NCI-H524 (cell line): ENCODE measurements at regions not wholly inside any gene's neighbourhood (a gene's known extent, or its start where the extent isn't known, plus 50 kb on each side); places are given as distances from the start of the nearest gene placed in this dataset.
"Not testable (repeated sequence)": the region's sequence is repeated elsewhere in the genome, so short reads cannot be mapped to it uniquely, and the experiment has no call there.

Experiments
- DNase-seq, 2 experiments: peaks; one replicate each; lab custom pipeline; 2025; lab: John Stamatoyannopoulos, UW

DNA sequence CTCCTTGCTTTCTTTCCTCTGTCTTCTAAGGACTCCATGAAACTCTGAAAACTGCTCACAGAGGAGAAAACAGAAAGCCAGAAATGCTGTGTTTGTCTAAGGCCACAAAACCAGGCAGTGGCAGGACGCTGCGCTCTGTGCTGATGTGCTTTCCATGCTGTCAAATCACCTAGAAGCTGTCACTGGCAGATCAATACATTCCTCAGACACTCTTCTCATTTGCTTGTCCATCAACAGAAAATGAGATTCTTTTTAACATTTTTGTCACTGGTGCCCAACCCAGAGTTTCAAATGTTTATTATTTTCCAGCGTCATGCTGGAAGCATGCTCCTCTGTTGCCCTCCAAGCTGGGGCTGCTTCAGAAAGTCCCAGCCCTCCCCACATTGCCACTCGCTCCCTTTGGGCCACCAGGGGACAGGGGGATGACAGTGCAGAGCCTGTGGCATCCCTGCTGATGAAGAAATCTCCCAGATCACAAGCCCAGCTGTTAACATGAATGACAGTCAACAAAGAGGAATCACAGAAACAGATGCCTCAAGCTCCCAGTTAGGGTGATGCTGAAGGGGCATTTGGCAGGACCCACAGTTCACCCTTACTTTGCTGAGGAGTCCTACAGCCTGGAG lies 117.5 kb upstream of the MEIS1 start:
- no peak for DNase-seq

DNA sequence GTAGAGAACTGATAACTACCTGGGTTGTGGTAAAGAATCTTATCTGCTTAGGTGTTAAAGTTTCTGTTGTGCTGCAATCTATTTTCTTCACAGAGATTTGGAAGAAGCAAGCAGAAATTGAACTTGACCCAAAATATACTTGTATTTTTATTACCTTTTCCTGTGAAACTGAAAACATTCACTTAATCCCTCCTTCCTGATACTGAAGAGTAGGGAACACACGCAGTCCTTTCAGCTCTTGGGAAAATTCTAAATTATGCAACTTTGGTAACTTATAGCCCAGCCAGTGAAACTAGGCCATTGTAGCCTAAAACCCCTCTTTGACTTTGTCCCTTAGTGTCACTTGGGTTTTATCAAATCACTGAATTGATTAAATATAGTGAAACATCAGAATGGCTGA lies 128.4 kb upstream of the MEIS1 start:
- DNase-seq = no peak

DNA sequence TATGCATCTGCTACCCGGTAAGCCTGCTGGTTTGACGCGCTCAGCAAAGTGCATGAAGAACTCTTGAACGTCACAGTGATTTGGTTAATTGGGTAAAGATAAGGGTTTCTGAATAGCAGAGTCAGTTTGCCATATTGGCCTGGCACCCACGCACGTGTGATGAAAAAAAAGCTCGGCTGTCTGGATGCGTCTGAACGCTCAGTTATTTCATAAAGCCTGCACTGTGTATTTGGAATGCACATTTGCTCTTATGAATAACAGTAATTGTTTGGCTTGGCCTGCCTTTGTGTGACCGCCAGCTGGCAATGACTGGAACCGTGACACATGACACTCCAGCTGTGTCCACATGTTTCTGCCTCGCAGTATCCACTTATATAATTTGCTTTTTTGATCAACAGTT lies 129.2 kb upstream of the MEIS1 start:
- peak; percentile 17 to 62 for DNase-seq

DNA sequence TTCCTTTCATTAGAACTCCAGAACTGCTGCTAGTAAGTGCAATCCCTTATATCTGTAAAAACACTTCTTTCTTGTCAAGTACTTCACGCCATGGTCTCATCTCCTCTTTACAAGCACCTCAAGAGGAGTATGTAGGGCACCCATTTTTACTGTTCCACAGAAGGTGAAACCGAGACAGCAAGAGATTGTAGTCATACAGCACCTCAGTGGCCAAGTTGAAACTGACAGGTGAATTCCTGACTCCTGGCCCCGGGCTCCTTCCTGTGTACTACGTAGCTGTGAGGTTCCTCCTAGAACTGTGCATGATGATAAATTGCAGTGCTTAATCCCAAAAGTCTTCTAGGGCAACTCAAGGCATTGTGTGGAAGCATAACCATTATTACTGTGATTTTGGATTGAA lies 131.5 kb upstream of the MEIS1 start:
- no peak for DNase-seq

DNA sequence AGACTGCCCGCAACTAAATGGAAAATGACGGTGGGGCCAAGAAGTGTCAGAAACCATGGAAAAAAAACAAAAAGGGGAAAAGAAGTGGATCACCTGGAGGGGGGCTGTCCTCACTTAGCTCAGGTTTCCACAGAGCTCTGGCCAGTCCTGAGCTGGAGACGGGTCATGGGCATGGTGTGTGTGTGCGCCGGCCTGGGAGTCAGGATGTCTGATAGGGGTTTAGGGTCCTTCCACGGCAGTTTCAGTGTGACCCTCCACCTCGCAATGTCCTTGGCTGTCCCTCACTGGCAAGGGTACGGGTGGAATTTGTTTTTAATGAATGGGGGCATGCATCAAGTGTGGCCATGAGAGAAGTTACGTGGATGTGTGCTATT lies 133.2 kb upstream of the MEIS1 start:
- DNase-seq = no peak

DNA sequence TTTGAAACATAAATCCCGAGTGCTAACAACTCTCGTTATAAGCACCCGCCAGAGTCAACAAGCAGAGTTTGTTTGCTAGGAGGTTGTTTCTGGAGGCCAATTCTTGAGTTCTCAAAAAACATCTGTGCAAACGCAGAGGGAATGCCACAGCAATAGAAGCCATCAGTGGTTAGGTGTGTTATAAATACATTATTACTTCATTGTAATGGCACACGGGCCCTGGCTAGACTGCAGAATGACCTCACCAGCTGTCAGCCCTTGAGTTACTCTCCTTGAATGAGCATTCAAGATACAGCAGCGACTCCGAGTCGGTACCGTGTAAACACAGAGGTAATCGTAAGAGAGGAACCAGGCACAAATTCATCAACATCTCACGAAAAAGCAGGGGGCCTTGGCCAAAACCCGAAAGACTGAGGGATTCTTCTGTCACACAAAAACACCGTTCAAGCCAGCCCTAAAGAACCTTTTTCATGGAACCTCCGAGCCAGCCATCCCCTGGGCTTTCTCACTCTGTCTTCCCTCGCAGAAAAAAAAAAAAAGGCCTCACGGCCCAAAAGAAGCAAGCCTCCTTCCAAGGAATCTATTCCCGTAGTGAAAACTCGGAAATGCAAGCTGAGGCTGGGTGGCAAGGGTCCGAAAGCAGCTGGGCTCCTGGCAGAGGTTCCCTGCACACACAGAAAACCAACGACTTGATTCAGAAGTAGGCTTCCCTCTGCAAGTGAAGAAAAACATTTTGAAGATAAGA lies 133.7 kb upstream of the MEIS1 start:
- DNase-seq = peak in 1 of 2 experiments; percentile 51

DNA sequence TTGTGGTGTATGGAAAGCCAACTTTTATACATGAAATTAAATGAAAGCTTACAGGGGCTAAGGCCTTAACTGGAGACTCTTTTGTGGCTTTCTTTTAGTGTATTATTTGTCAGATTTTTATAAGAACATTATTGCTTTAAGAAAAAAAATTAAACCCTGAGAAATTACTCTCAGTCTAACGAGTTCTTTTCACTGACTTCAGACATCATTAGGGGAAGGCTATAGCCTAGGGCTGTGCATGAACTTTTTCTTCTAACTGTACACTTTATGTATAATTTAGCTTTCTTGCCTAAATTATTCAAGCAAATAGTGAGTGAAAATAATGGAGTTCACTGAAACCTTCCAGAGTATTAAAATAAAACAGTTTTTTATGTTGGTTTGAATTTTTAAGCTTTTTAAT lies 151.1 kb upstream of the MEIS1 start:
- DNase-seq = no peak

DNA sequence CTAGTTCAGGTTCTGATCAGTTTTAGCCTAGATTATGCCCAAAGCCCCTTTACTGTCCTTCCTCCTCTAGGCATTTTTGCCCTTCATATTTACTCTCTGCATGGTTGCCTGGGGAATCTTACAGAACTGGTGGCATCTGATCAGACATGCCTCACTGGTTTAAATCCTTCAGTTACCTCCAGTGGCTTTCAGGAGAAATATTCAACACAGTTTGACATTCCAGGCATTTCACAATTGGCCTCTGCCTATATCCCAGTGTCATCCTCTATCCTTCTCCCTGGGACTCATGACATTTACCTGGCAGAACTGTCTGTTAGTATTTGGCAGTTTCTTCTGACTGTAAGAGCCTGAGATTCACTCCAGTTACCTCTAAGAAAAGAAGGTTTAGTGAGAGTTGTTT lies 152.9 kb upstream of the MEIS1 start:
- DNase-seq = no peak

DNA sequence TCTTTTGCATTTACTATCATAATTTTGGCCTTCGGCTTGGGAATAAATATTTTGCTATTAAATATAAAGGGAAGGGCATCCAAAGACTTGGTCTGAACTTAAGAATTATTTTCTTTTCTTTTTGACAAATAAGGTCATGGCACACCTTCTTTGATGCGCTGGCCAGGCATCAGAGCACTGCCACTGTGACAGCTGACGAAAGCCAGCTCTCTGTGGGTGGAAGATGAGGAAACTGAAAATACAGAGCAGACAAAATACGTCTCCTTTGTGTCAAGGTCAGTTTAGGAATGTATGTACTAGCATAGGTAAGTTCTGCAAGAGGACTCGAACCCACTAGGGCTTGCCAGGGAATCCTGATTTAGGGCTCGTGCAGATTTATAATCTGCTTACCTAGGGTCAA lies 155.9 kb upstream of the MEIS1 start:
- DNase-seq = no peak

DNA sequence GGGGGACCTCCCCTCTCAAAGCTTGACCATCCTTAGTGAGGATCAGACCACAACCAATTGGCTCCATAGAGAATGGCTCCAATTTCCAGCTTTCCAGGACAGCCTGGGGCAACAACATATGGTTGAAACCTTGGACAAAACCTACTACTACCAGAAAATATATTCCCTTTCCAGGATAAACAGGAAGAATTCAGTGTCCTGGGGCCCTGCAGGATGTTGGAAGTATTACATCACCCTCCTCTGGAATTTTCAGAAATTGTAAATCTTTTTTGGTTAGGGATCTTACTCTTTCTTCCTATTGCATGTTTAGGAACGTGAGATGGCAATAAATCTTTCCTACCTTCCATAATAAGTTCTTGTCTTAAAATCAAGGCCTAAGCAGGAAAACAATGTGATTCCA lies 158.9 kb upstream of the MEIS1 start:
- DNase-seq = no peak

DNA sequence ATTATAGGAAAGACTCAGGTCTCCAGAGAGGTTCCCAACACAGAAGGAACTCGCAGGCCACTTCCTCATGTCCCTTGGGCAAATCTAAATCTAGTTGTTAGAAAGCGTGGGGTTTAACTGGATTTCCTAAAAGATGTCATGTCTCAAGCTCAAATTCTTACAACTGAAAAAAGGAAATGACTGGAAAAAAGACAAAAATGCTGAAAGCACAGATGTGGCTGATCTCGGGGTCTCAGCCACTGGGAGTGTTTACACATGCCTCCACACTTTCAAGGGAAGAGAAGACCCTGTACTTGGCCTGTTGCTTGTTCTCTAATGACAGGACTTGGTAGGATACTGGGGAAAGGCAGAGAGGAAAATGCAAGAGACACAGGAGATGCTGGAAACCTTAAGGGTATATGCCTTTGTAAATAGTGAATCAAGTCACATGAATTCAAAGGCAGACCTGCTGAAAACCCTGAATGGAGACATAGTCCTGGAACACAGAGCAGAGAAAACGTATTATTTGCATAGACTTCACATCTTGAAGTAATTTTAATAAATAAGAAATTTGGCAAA lies 160.9 kb upstream of the MEIS1 start:
- DNase-seq = no peak

DNA sequence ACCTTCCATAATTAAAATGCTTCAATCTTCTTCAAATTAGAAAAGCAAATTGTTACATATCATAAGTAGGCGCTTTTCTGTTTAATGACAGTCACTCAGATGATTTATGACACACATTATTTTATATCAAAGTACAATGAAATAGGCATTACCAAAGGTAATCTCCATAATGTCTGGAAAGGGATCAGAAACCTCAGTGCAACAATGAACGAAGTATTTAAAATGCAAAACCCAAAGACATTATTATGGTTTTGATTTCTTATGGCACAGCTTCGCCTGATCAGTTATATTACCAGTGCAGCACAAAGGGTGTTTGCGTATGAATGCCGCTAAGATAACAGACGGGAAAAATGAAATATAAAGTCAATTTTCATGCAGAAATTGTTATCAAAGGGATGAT lies 162.2 kb upstream of the MEIS1 start:
- DNase-seq = no peak

DNA sequence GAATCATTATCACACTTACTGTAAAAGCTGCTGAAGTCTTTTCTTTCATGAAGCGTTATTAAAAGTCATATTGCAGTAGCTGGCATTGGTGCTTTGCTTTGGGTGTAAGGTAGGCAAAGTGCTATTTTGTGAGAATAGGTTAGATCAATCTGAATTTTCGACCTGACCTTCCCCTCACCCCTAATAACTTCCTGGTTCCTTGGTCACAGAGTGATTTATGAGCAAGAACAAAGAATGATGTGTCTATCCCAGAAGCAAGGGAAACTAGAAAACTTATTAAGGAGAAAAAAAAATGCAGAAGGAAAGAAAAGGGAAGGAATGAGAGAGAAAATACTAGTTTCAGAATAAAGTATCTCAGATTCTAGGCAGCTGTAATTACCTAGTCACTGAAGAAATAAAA lies 163.1 kb upstream of the MEIS1 start:
- no peak for DNase-seq

DNA sequence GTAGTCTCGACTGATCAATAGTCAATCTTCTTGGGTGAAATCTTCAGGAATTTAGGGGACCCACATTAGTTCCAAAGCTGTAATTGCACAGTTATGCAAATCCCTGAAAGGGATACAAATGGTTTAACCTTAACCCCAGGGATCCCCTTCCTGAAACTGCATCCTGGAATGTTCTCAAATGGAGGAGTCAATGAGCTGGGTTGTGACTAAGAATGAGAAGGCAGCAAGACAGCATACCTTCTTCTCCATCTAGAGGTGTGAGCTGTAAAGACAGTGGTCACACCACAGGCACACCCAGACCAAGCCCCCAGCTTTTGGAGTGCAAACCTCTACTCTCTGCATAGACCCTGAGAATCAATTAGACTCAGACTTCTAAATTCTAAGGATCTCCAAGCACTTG lies 164.7 kb upstream of the MEIS1 start:
- DNase-seq = no peak

DNA sequence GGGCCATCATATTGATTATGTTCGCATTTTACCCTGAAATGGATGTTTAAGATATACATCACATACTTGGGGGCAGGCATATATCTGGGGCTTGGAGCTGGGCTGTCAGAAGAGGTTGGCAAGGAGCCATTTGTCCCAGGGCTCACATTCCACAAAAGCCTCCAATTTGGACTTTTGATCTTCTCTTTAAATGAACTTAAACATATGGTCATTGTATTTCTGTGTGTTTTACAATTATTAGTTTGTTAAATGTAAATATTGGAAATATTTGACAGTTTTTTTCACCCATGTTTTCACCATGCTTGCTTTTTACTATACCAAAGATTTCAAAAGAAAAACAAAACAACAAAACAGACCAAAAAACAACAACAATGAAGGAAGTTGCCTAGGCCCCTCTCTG lies 165.8 kb upstream of the MEIS1 start:
- DNase-seq = no peak

DNA sequence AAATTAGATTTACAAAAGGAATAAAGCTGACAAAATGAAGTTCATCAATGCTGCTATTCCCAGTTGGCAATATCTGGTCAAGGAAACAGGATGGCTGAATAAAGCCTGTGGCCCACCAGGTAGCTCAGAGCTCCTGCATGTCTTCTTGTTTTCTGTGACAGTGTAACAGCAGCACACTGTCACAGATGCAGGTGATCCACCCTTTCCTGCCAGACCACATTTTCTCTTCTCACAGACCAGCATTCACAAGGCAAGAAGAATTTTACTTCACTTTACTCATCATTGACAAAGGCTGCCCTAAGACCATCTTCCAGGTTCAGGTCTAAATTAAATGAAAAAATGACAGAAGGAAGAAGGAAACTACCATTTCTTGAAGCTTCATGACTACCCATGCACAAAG lies 166.2 kb upstream of the MEIS1 start:
- DNase-seq = no peak

DNA sequence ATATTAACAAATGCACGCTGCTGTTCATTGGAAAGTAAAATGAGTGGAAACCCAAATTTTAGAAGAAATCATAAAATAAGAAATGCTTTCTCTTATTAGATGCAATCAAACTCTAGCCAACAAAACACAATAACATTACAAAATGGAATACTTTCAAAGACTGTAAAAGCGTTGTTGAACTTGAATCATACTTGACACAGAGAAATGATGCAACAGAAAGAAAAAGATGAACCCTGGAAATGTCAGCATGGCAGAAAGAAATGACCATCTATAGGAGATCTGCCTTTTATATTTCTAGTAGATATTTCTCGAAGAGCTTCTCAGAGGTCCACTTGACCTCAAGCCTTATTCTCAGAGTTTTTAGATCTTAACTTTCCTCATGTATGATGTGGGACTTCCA lies 170.6 kb upstream of the MEIS1 start:
- DNase-seq = no peak

DNA sequence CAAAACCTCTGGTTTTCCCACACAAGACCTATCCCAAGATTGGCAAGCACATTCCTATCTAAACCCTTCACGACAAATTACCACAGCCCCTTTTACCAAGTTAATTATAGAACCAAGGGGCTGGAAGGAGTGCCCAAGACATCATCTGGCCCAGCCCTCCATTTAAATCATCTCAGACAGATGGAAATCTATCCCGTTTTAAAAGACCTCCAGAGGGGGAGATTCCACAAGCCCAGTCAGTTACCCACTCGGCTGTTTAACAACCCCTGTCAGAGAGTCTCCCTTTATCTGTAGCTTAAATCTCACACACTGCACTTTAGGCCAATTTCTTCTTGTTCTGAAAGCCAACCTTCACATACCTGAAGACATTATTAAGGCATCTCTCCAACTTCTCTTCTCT lies 179.1 kb upstream of the MEIS1 start:
- DNase-seq = no peak

DNA sequence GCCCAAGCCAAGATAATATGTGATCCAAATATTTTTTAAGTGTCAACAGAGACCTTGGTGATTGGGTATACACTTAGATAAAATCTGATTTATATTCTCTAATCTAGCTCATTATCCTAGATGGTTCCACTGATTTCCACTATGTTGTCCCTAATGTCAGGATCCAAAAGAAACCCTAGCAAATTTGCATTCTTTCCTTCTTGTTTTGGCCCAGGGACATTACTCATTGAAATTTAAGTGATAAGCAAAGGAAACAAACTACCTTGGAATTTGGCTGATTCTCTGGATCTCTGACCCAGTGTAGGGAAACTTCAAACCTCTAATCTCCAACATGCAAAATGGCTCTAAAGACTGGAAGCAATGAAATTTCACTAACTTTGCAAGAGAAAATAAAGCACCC lies 179.8 kb upstream of the MEIS1 start:
- DNase-seq = no peak

DNA sequence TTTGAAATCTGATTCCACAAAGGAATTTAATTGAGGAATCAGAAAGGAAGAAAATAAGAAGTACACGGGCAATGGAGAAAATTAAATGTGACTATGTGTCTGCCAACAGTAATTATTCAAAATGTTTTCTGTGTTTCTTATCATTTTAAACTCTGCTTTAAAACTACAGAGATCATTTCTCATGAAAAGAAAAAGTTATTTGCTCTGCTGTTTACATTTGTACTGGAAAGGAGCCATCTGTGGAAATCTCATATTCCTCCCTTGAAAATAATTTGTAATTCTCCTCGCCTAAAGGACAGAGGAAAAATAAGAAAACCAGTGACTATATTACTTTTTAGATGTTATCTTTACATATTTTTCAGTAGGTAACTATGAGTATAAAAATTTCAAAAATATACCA lies 181.9 kb upstream of the MEIS1 start:
- no peak for DNase-seq

DNA sequence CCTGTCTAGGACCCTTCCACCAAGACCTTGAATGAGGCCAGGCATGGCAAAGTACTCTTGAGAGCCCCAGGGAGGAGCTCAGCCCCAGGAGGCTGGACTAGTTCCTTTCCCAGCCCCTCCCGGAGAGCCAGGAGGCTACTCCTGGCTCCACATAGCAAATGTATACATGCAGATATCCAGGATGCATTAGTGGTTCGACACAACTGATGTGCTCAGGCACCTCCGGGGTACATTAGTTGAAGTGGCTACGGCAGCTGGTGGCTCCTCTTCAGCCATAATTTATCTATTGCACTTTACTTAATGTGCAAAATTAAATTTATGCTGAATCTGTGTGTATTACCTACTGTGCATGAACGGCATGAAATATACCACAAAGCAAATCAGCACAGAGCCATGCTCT lies 182.8 kb upstream of the MEIS1 start:
- DNase-seq = peak; percentile 25 to 78

DNA sequence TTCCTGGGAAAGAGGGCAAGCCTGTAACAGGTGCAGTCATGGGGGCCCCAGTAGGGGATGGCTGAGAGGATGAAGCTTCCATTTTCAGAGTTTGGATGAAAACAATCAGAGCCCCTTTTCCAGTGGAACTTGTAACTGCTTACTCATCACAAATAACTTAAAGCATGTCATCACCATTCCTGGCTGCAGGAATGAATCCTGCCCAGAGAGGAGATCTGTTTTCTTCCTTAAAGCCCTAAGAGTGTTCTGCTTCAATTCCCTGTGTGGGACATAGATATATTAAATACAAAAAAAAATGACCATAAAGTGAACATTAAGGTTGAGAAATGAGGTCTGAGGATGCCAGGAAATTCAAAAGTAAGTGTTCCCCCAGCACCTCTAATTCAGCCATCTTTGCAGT lies 183.4 kb upstream of the MEIS1 start:
- DNase-seq = no peak

DNA sequence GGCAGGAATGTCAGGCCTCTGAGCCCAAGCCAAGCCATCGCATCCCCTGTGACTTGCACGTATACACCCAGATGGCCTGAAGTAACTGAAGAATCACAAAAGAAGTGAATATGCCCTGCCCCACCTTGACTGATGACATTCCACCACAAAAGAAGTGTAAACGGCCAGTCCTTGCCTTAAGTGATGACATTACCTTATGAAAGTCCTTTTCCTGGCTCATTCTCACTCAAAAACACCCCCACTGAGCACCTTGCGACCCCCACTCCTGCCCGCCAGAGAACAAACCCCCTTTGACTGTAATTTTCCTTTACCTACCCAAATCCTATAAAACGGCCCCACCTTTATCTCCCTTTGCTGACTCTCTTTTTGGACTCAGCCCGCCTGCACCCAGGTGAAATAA lies 185.8 kb upstream of the MEIS1 start:
- not testable (repeated sequence) for DNase-seq

DNA sequence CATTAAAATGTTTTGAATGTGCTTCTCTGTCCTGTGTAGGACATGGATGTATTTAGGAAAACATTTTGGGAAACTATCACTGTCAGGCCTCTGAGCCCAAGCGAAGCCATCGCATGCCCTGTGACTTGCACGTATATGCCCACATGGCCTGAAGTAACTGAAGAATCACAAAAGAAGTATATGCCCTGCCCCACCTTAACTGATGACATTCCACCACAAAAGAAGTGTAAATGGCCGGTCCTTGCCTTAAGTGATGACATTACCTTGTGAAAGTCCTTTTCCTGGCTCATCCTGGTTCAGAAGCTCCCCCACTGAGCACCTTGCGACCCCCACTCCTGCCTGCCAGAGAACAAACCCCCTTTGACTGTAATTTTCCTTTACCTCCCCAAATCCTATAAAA lies 191.1 kb upstream of the MEIS1 start:
- not testable (repeated sequence) for DNase-seq
